ENCODE measurements at regions not wholly inside any gene's neighbourhood (a gene's known extent, or its start where the extent isn't known, plus 50 kb on each side); places are given as distances from the start of the nearest gene placed in this dataset.
A peak's percentile ranks its signal among the peaks of the same experiment; 100 is the strongest.

GRCh38 chr9:87267251-87268070 lies 230.2 kb upstream of the DAPK1 start:
- no peak overlapping the region for H3K4me3 ChIP-seq (replicated peaks; ENCODE audit: low read depth, low read length)
- TF ChIP-seq CTCF (IDR thresholded peaks at IDR 0.05; ENCODE audit: low read length, missing control alignments), result no peak
- peak; percentile 38 for DNase-seq (ENCODE audit: low read depth)

- no peak overlapping the region for H3K4me3 ChIP-seq (replicated peaks; ENCODE audit: low read depth, low read length)
- no peak for TF ChIP-seq CTCF (IDR thresholded peaks at IDR 0.05; ENCODE audit: low read length, missing control alignments)
- no peak for DNase-seq (ENCODE audit: low read depth)
Measured at GRCh38 chr9:87269296-87270176, 228.1 kb upstream of the DAPK1 start.

- no peak for TF ChIP-seq CTCF (IDR thresholded peaks at IDR 0.05; ENCODE audit: low read length, missing control alignments)
- peak; percentile 73 for DNase-seq (ENCODE audit: low read depth)
- H3K4me3 ChIP-seq (replicated peaks; ENCODE audit: low read depth, low read length), result no peak overlapping the region
Measured at GRCh38 chr9:87270221-87270847, 227.3 kb upstream of the DAPK1 start.

- no peak for TF ChIP-seq CTCF (IDR thresholded peaks at IDR 0.05; ENCODE audit: low read length, missing control alignments)
- DNase-seq (ENCODE audit: low read depth), result no peak
Measured at GRCh38 chr9:87270848-87271234, 226.8 kb upstream of the DAPK1 start.

GRCh38 chr9:87271696-87272477 lies 225.8 kb upstream of the DAPK1 start:
- H3K4me3 ChIP-seq (replicated peaks; ENCODE audit: low read depth, low read length), result no peak overlapping the region
- no peak for TF ChIP-seq CTCF (IDR thresholded peaks at IDR 0.05; ENCODE audit: low read length, missing control alignments)
- DNase-seq (ENCODE audit: low read depth), result no peak

More at GRCh38 chr9:87270848-87271234, 226.8 kb upstream of the DAPK1 start:
- no peak overlapping the region for H3K4me3 ChIP-seq (replicated peaks; ENCODE audit: low read depth, low read length)

- no peak for TF ChIP-seq CTCF (IDR thresholded peaks at IDR 0.05; ENCODE audit: low read length, missing control alignments)
- no peak overlapping the region for H3K4me3 ChIP-seq (replicated peaks; ENCODE audit: low read depth, low read length)
- DNase-seq (ENCODE audit: low read depth), result no peak
Measured at GRCh38 chr9:87275047-87275725, 222.5 kb upstream of the DAPK1 start.
